Tibial nerve (tissue), 4 donors: ENCODE measurements at regions not wholly inside any gene's neighbourhood (a gene's known extent, or its start where the extent isn't known, plus 50 kb on each side); places are given as distances from the start of the nearest gene placed in this dataset.

Experiments used
- DNase-seq, 2 donors: peaks; one replicate each; pipeline ENCODE4 v3.0.0-alpha.2; 2019; ENCODE audit warnings: low spot score in 2 of 2
- H3K27ac ChIP-seq, 4 donors: fragments of 200-600 bp; sonication (generic) in 3 of 4; one replicate each; pipeline ENCODE4 v1.5.1; 2017 to 2019; ENCODE audit warnings: mild to moderate bottlenecking in 1 of 4
- H3K27me3 ChIP-seq, 2 donors: fragments of 200-600 bp; sonication (generic) in 1 of 2; one replicate each; pipeline versions ENCODE4 v1.5.1 to v1.6.0; 2017 to 2019
- H3K36me3 ChIP-seq, 3 donors: fragments of 200-600 bp; sonication (generic); one replicate each; pipeline ENCODE4 v1.5.1; 2018 to 2019
- H3K4me1 ChIP-seq, 4 donors: fragments of 200-600 bp; sonication (generic) in 3 of 4; one replicate each; pipeline ENCODE4 v1.5.1; 2017 to 2019
- H3K4me3 ChIP-seq, 4 donors: fragments of 200-600 bp; sonication (generic) in 3 of 4; one replicate each; pipeline ENCODE4 v1.5.1; 2017 to 2019; ENCODE audit warnings: mild to moderate bottlenecking in 1 of 4, moderate library complexity in 1 of 4
- H3K9me3 ChIP-seq, 4 donors: fragments of 200-600 bp; sonication (generic) in 3 of 4; one replicate each; pipeline ENCODE4 v1.5.1; 2017 to 2019
- EP300 ChIP-seq, 2 donors: sonication (generic); formaldehyde crosslinking; IDR thresholded peaks; one replicate each; pipeline ENCODE4 v1.6.1; 2017; ENCODE audit warnings: antibody characterized with exemption in 2 of 2, mild to moderate bottlenecking in 1 of 2
- POLR2A ChIP-seq, 2 donors: fragments of 450-650 bp; IDR thresholded peaks; one replicate each; pipeline ENCODE4 v1.6.1; 2017; ENCODE audit warnings: antibody characterized with exemption in 2 of 2, mild to moderate bottlenecking in 2 of 2, moderate library complexity in 2 of 2
- WGBS, 2 donors: methylation state at CpG; one replicate each; pipeline ENCODE4 v1.1.5; 2018; 5-methylcytosine and 5-hydroxymethylcytosine counted together
- TF ChIP-seq, protein P1 (sequence below), 5 experiments: fragments of 200-600 bp in 3 of 5; fragments of 450-650 bp in 2 of 5; sonication (generic) in 3 of 5; IDR thresholded peaks; one replicate each; pipeline ENCODE4 v1.5.1; 2016 to 2019; ENCODE audit warnings: antibody characterized with exemption in 5 of 5, mild to moderate bottlenecking in 3 of 5, moderate library complexity in 2 of 5

DNA sequence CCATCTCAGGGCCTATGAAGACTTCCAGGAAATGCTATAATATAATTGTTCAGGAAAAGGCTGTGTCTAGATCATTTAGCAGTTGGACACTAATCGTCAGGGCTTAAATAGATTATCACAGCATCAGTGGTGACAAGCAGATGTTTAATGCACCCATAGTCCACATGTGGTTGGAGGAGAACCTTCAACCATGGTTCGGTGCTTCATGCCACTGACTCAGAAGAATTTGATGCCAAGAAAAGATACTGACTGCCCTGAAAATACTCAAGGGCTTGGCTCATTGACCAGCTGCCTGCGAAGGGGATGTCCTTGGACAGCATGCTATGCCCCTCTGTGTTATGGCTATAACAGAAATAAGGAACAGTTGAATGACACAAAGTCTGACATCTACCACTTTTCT, 175.7 kb downstream of the HHIPL2 start:
- H3K36me3 ChIP-seq: no peaks in the 10 kb centered on the region
- no peaks in the 10 kb centered on the region for H3K9me3 ChIP-seq

GRCh38 chr1:222370913-222371675, 176.8 kb downstream of the HHIPL2 start:
- H3K4me3 ChIP-seq: no peak overlapping the region
- 92% methylated on average over 7 of the region's 7 CpGs for WGBS, 2 donors
- TF ChIP-seq EP300 (IDR thresholded peaks at IDR 0.05) (no peak), POLR2A (IDR thresholded peaks at IDR 0.05) (no peak)
- TF ChIP-seq, protein P1, sequence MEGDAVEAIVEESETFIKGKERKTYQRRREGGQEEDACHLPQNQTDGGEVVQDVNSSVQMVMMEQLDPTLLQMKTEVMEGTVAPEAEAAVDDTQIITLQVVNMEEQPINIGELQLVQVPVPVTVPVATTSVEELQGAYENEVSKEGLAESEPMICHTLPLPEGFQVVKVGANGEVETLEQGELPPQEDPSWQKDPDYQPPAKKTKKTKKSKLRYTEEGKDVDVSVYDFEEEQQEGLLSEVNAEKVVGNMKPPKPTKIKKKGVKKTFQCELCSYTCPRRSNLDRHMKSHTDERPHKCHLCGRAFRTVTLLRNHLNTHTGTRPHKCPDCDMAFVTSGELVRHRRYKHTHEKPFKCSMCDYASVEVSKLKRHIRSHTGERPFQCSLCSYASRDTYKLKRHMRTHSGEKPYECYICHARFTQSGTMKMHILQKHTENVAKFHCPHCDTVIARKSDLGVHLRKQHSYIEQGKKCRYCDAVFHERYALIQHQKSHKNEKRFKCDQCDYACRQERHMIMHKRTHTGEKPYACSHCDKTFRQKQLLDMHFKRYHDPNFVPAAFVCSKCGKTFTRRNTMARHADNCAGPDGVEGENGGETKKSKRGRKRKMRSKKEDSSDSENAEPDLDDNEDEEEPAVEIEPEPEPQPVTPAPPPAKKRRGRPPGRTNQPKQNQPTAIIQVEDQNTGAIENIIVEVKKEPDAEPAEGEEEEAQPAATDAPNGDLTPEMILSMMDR (IDR thresholded peaks at IDR 0.05): no peak
- no peaks in the 10 kb centered on the region for H3K36me3 ChIP-seq
- no peaks in the 10 kb centered on the region for H3K9me3 ChIP-seq
- no peak overlapping the region for H3K27ac ChIP-seq
- no peak for DNase-seq
- no peaks in the 10 kb centered on the region for H3K27me3 ChIP-seq
- peaks cover 0 to 10% (median 3%) of the 10 kb centered on the region in 4 donors for H3K4me1 ChIP-seq

More for the DNA sequence above, 175.7 kb downstream of the HHIPL2 start:
- 85 to 90% methylated on average over 3 of the region's 3 CpGs for WGBS, 2 donors
- Histone ChIP-seq H3K4me1 (peaks cover 0 to 10% (median 3%) of the 10 kb centered on the region in 4 donors), H3K4me3 (no peak overlapping the region), H3K27ac (no peak overlapping the region), H3K27me3 (no peaks in the 10 kb centered on the region)
- no peak for TF ChIP-seq EP300 (IDR thresholded peaks at IDR 0.05)
- no peak for DNase-seq

- H3K9me3 ChIP-seq: no peaks in the 10 kb centered on the region
Observed at GRCh38 chr1:222370081-222370912, 177.6 kb downstream of the HHIPL2 start.

DNA sequence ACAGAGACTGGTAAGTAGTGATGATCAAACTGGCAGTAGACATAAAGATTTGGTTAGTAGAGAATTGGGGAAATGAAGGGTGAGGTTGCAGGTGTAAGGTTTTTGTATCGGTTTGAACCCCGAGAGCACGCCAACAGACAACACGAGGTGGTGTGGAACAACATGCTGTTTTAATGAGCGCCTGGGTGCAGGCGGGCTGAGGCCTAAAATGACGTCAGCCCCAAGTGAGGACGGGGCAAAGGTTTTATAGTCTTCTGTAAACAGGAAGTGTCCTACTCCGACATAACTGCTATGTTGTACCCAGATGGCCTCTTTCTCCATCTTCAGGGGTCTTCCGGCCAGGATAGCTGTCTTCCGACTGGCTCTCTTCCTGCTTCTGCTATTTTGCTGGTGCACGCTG, 178.8 kb downstream of the HHIPL2 start:
- no peak for DNase-seq
- no peak overlapping the region for H3K27ac ChIP-seq
- WGBS, 2 donors: 84 to 86% methylated on average over 12 of the region's 12 CpGs
- no peak for TF ChIP-seq POLR2A (IDR thresholded peaks at IDR 0.05)
- no peak for TF ChIP-seq EP300 (IDR thresholded peaks at IDR 0.05)
- TF ChIP-seq, protein P1 (IDR thresholded peaks at IDR 0.05): no peak
- no peaks in the 10 kb centered on the region for H3K27me3 ChIP-seq
- no peaks in the 10 kb centered on the region for H3K36me3 ChIP-seq
- H3K4me1 ChIP-seq: peaks cover 0 to 6% (median 3%) of the 10 kb centered on the region in 4 donors
- no peak overlapping the region for H3K4me3 ChIP-seq
- H3K9me3 ChIP-seq: no peaks in the 10 kb centered on the region

More at GRCh38 chr1:222370081-222370912, 177.6 kb downstream of the HHIPL2 start:
- no peaks in the 10 kb centered on the region for H3K36me3 ChIP-seq
- DNase-seq: no peak
- no peak for TF ChIP-seq POLR2A (IDR thresholded peaks at IDR 0.05)
- TF ChIP-seq, protein P1 (IDR thresholded peaks at IDR 0.05): no peak
- TF ChIP-seq EP300 (IDR thresholded peaks at IDR 0.05): no peak
- H3K4me1 ChIP-seq: peaks cover 0 to 7% (median 3%) of the 10 kb centered on the region in 4 donors
- no peaks in the 10 kb centered on the region for H3K27me3 ChIP-seq
- no peak overlapping the region for H3K4me3 ChIP-seq
- WGBS, 2 donors: 91 to 95% methylated on average over 10 of the region's 10 CpGs
- no peak overlapping the region for H3K27ac ChIP-seq

DNA sequence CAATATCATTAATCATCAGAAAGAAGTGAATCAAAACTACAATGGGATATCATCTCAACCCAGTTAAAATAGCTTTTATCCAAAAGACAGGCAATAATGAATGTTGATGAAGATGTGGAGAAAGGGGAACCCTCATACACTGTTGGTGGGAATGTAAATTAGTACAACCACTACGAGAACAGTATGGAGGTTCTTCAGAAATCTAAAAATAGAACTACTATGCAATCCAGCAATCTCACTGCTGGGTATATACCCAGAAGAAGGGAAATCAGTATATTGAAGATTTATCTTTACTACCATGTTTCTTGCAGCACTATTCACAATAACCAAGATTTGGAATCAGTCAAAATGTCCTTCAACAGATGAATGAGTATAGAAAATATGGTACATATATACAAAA, 189.8 kb downstream of the HHIPL2 start:
- Histone ChIP-seq H3K9me3 (no peaks in the 10 kb centered on the region), H3K4me3 (no peak overlapping the region), H3K27me3 (no peaks in the 10 kb centered on the region), H3K36me3 (no peaks in the 10 kb centered on the region), H3K27ac (no peak overlapping the region), H3K4me1 (no peaks in the 10 kb centered on the region)
- DNase-seq: no peak
- 0% methylated on average over 1 of the region's 1 CpG for WGBS, 2 donors
- TF ChIP-seq EP300 (IDR thresholded peaks at IDR 0.05): no peak
- no peak for TF ChIP-seq POLR2A (IDR thresholded peaks at IDR 0.05)
- TF ChIP-seq, protein P1 (IDR thresholded peaks at IDR 0.05): no peak
